IPS-NIHi11 (cell line): ENCODE measurements at regions not wholly inside any gene's neighbourhood (a gene's known extent, or its start where the extent isn't known, plus 50 kb on each side); places are given as distances from the start of the nearest gene placed in this dataset.
"Not testable (repeated sequence)": the region's sequence is repeated elsewhere in the genome, so short reads cannot be mapped to it uniquely, and the experiment has no call there.

Experiments used
- DNase-seq: peaks from one replicate; pipeline ENCODE4 v3.0.0; 2012; ENCODE audit warnings: mixed read lengths, low spot score

DNA sequence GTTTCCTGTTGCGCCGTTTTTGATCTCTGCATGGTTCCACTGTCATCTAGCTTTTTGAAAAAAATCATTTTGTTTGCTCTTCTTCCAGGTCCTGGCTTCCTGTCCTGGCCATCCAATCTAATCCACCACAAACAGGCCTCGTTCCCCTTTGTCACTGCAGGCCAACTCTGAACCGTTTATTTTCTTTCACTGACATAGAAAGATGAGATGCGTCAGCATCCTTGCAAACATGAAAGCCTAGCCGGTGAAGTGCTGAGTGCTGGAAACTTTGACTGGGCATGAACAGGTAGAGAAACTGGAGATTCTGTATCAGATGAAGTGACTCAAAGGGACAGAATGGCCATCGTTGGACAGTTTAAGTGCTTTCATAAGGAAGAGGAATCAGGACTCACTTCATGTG lies 1247.8 kb downstream of the TYW1 start:
- DNase-seq: no peak

GRCh38 chr7:68245688-68246087 lies 1249.1 kb downstream of the TYW1 start:
- DNase-seq: peak; percentile 34

- peak; percentile 44 for DNase-seq
Measured at GRCh38 chr7:68246189-68246633, 1249.6 kb downstream of the TYW1 start.

DNA sequence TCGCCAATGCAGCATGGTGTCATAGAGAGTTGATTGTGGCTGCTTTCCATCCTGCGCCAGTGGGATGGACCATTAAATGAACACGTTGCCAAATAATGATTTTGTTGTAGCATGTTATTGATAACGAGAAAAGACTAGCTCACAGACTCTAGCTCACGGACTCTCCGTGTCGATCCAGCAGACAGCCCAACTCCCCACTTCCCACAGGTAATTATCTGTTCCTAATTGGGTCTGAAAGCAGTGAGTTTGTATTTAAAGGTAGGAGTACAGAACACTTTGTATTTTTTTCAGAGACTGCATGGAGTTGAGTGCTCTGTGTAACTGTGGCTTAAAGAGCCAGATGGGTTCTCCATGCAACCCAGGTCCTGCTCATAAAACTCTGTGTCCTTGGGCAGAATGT lies 1250.5 kb downstream of the TYW1 start:
- DNase-seq: no peak

GRCh38 chr7:68247571-68247970 lies 1250.9 kb downstream of the TYW1 start:
- no peak for DNase-seq

DNA sequence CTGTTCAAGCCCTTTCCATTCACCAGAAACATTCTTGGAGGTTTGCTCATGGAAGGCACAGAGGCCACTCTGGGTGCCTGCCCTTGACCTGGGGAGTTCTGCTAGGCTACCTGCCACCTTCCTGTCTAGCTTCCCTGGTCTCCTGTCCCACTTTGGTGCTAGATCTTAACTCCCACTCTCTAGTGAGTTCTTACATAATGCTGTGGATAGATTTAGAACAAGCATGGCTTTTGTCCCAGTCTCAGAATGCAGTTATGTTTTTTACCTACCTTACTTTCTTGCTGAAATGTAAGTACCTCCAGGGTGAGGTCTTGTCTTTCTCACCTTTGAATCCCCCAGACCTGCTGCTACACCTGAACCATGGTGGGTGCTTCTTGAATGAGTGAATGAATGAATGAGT lies 1252.3 kb downstream of the TYW1 start:
- no peak for DNase-seq

GRCh38 chr7:68249611-68250010 lies 1253.0 kb downstream of the TYW1 start:
- no peak for DNase-seq

- DNase-seq: no peak
Measured at GRCh38 chr7:68250143-68250542, 1253.5 kb downstream of the TYW1 start.

- DNase-seq: not testable (repeated sequence)
Measured at GRCh38 chr7:68254815-68255214, 1258.2 kb downstream of the TYW1 start.

DNA sequence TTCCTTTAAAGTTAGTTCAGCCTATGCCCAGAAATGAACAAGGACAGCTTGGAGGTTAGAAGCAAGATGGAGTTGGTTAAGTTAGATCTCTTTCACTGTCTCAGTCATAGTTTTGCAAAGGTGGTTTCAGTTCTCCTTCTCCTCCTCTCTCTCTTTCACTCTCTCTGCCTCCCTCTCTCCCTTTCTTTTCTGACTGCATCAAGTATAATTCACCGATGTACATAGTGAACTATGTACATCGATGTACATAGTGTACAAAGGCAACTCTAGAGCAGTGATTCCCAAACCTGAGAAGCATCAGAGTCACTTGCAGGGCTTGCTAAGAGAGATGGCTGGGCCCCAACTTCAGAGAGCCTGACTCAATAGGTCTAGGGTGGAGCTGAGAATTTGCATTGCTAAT lies 1259.7 kb downstream of the TYW1 start:
- no peak for DNase-seq

- no peak for DNase-seq
Measured at GRCh38 chr7:68258609-68259008, 1262.0 kb downstream of the TYW1 start.

DNA sequence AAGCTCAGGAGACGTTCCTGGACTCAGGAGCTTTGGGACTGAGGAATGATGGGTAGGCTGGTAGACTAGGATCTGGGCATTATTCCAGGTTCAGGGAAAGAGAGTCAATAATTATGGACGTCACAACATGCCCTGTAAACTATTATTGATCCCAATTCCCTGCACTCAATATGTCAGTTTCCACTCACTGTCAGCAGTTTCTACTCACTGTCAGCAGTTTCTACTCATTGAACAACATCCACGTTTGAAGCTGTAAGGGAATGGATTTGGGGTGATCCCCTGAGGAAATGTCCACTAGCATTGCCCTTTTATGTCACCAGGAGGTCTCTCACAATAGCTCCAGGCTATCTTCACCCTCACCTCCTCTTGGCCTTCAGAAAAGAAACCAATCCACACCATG lies 1268.6 kb downstream of the TYW1 start:
- DNase-seq: no peak

DNA sequence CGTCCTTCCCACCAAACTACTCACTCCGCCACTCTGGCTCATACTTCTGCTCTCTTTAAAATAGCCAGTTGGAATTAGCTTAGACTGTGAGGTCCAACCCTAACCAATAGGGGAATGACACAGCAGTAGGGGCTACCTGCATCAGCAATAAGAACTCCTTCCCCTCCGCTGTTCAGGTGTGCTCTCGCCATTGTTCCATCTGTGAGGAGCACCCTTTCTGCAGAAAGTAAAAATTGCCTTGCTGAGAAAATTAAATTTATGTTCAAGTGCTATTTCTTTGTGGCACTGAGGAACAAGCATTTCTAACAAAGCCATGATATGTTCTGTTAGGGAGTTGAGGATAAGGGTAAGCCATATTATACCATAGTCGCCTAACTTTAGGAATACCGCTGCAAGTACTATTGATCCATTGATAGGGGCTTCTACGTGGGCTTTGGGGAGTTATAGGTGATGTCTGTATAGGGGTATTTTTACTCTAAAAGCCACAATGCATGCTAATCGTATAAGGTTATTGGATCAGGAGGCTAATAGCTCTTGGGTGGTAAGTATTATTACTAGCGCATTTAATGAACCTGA lies 1269.5 kb downstream of the TYW1 start:
- DNase-seq: no peak

DNA sequence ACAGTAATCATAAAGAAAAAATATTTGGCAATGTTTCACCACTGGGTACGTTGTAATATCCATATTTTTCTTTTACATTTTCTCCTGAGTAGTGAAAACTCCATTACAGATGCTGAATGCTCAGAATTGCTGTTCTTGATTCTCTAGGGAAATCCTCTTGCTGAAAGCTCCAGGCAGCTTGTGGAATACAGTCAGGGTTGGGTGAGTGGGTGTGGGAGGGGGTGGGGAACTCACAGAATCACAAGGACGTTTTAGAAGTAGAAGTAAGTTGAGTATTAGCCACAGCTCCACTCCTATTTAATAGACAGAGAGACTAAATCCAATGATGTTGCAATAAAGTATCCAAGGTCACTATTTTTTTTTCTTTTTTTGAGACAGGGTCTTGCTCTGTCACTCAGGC lies 1270.9 kb downstream of the TYW1 start:
- DNase-seq: no peak

GRCh38 chr7:68269405-68269804 lies 1272.8 kb downstream of the TYW1 start:
- DNase-seq: no peak

GRCh38 chr7:68272507-68272906 lies 1275.9 kb downstream of the TYW1 start:
- no peak for DNase-seq

- no peak for DNase-seq
Measured at GRCh38 chr7:68276725-68277124, 1280.1 kb downstream of the TYW1 start.

- DNase-seq: no peak
Measured at GRCh38 chr7:68279827-68280400, 1283.3 kb downstream of the TYW1 start.

GRCh38 chr7:68280931-68281330 lies 1284.3 kb downstream of the TYW1 start:
- no peak for DNase-seq

- DNase-seq: no peak
Measured at GRCh38 chr7:68288144-68288593, 1291.5 kb downstream of the TYW1 start.

DNA sequence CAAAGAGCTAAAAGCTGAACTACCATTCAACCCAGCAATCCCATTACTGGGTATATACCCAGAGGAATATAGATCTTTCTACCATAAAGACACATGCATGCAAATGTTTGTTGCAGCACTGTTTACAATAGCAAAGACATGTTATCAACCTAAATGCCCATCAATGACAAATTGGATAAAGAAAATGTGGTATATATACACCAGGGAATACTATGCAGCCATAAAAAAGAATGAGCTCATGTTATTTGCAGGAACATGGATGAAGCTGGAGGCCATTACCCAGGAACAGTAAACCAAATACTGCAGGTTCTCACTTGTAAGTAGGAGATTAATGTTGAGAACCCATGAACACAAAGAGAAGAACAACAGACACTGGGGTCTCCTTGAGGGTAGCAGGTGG lies 1295.1 kb downstream of the TYW1 start:
- DNase-seq: no peak

GRCh38 chr7:68295386-68295785 lies 1298.8 kb downstream of the TYW1 start:
- DNase-seq: no peak

DNA sequence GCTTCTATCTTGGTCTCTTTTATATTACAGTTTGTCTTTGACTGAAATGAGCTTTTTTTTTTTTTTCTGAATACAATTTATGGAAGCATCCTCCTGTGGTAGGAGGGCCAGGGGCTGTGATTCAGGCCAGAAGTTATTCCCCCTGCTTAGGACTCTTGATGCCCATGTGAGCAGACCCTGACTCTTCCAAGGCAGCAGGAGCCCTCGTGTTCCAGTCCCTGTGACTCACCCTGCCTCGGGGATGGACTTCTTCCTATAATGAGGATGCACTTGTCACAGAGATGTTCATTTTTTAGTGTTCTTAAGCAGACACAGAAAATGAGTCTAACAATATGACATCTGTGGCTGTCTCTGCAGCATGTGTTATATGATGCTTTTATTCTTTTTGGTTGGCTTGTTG lies 1293.7 kb upstream of the AUTS2 start:
- no peak for DNase-seq

DNA sequence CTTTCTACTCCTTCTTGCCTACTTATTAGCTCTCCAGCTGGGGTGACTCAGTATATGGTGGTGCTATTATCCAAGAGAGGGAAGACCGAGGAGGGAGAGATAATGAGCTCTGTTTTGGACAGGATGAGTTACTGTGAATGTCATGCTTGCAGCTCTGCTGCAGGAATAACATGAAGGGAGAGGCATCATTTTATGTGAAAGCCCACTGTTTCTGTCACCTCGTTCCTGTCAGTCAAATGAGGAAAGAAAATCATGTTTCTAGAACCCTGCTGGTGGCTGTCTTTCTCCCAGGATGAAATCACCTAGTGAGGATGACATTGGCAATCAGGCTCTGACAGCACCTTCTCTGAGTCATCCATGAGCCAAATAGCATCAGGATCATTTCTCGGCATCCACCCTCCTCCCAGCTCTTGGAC lies 1291.6 kb upstream of the AUTS2 start:
- no peak for DNase-seq
